HG02973 (cell line): ENCODE measurements at regions not wholly inside any gene's neighbourhood (a gene's known extent, or its start where the extent isn't known, plus 50 kb on each side); places are given as distances from the start of the nearest gene placed in this dataset.

Source experiments
- ATAC-seq: cut with Tn5 transposase; IDR thresholded peaks from one replicate; pipeline ENCODE4 v1.9.1; 2021; ENCODE audit warnings: moderate library complexity; ENCODE audit not compliant: unreplicated experiment

- no peak for ATAC-seq
Measured at GRCh38 chr4:13059019-13059418, 425.1 kb downstream of the RAB28 start.

GRCh38 chr4:13056630-13057189 is 427.4 kb downstream of the RAB28 start:
- ATAC-seq = no peak

GRCh38 chr4:13054420-13054970 is 429.6 kb downstream of the RAB28 start:
- no peak for ATAC-seq

- ATAC-seq = no peak
Measured at GRCh38 chr4:13047591-13047990, 436.5 kb downstream of the RAB28 start.

GRCh38 chr4:13036841-13037240 is 447.3 kb downstream of the RAB28 start:
- ATAC-seq = no peak

GRCh38 chr4:13032936-13033335 is 451.2 kb downstream of the RAB28 start:
- no peak for ATAC-seq

GRCh38 chr4:13024147-13025105 is 459.7 kb downstream of the RAB28 start:
- ATAC-seq = no peak

GRCh38 chr4:13007802-13008470 is 476.2 kb downstream of the RAB28 start:
- no peak for ATAC-seq

GRCh38 chr4:12993923-12994322 is 490.2 kb downstream of the RAB28 start:
- ATAC-seq = no peak

- no peak for ATAC-seq
Measured at GRCh38 chr4:12987284-12987683, 496.9 kb downstream of the RAB28 start.

- no peak for ATAC-seq
Measured at GRCh38 chr4:12979797-12980196, 504.3 kb downstream of the RAB28 start.

GRCh38 chr4:12978310-12978709 is 505.8 kb downstream of the RAB28 start:
- no peak for ATAC-seq

- ATAC-seq = no peak
Measured at GRCh38 chr4:12975511-12975910, 508.6 kb downstream of the RAB28 start.

- ATAC-seq = no peak
Measured at GRCh38 chr4:12973522-12973921, 510.6 kb downstream of the RAB28 start.

GRCh38 chr4:12968345-12968744 is 515.8 kb downstream of the RAB28 start:
- ATAC-seq = no peak

- ATAC-seq = no peak
Measured at GRCh38 chr4:12966726-12967125, 517.4 kb downstream of the RAB28 start.

GRCh38 chr4:12965334-12965733 is 518.8 kb downstream of the RAB28 start:
- no peak for ATAC-seq

GRCh38 chr4:12963912-12964311 is 520.2 kb downstream of the RAB28 start:
- no peak for ATAC-seq

GRCh38 chr4:12963291-12963690 is 520.8 kb downstream of the RAB28 start:
- ATAC-seq = no peak

GRCh38 chr4:12961713-12962112 is 522.4 kb downstream of the RAB28 start:
- ATAC-seq = no peak

- ATAC-seq = no peak
Measured at GRCh38 chr4:12958436-12958835, 525.7 kb downstream of the RAB28 start.

- ATAC-seq = no peak
Measured at GRCh38 chr4:12957108-12957507, 527.0 kb downstream of the RAB28 start.
